ENCODE measurements at regions not wholly inside any gene's neighbourhood (a gene's known extent, or its start where the extent isn't known, plus 50 kb on each side); places are given as distances from the start of the nearest gene placed in this dataset.

- TF ChIP-seq EZH2 (IDR thresholded peaks at IDR 0.05) (no peak), POLR2AphosphoS5 (IDR thresholded peaks at IDR 0.05; ENCODE audit: borderline replicate concordance, low read depth, low read length) (no peak)
Observed at GRCh38 chr6:145277358-145278086, 457.8 kb downstream of the EPM2A start.

All from SK-N-MC (cell line).